Neural progenitor cell (in vitro differentiated cells): ENCODE measurements at regions not wholly inside any gene's neighbourhood (a gene's known extent, or its start where the extent isn't known, plus 50 kb on each side); places are given as distances from the start of the nearest gene placed in this dataset.

ENCODE experiments used
- EZH2 ChIP-seq: fragments of 200-600 bp; sonication (generic); IDR thresholded peaks from 2 replicates; pipeline ENCODE4 v1.6.1; 2017; ENCODE audit warnings: antibody characterized with exemption, mild to moderate bottlenecking, moderate library complexity
- TF ChIP-seq, protein P1 (sequence below): fragments of 200-600 bp; sonication (generic); IDR thresholded peaks from 2 replicates; pipeline ENCODE4 v1.5.1; 2017; ENCODE audit warnings: antibody characterized with exemption, mild to moderate bottlenecking

DNA sequence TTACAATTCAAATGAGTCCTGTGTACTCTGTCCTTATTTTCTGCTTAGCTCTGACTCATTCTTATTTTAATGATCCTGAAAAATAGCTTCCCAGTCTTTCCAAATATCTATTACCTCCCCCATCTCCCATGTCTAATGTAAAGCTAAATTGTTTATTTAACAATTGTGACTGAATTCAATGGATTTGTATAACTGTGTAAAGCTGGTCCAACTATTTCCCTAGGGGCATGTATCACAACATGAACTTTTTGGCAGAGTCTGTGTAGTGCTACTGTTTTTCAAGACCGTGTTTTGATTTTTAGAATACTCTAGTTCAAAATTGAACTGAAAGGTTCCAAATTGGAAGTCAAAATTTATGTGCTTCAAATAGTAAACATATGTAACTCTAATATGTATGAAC lies 67.8 kb downstream of the SPCS3 start:
- TF ChIP-seq EZH2 = no peak
- TF ChIP-seq, protein P1, sequence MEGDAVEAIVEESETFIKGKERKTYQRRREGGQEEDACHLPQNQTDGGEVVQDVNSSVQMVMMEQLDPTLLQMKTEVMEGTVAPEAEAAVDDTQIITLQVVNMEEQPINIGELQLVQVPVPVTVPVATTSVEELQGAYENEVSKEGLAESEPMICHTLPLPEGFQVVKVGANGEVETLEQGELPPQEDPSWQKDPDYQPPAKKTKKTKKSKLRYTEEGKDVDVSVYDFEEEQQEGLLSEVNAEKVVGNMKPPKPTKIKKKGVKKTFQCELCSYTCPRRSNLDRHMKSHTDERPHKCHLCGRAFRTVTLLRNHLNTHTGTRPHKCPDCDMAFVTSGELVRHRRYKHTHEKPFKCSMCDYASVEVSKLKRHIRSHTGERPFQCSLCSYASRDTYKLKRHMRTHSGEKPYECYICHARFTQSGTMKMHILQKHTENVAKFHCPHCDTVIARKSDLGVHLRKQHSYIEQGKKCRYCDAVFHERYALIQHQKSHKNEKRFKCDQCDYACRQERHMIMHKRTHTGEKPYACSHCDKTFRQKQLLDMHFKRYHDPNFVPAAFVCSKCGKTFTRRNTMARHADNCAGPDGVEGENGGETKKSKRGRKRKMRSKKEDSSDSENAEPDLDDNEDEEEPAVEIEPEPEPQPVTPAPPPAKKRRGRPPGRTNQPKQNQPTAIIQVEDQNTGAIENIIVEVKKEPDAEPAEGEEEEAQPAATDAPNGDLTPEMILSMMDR = no peak
